ENCODE measurements at regions not wholly inside any gene's neighbourhood (a gene's known extent, or its start where the extent isn't known, plus 50 kb on each side); places are given as distances from the start of the nearest gene placed in this dataset.

DNA sequence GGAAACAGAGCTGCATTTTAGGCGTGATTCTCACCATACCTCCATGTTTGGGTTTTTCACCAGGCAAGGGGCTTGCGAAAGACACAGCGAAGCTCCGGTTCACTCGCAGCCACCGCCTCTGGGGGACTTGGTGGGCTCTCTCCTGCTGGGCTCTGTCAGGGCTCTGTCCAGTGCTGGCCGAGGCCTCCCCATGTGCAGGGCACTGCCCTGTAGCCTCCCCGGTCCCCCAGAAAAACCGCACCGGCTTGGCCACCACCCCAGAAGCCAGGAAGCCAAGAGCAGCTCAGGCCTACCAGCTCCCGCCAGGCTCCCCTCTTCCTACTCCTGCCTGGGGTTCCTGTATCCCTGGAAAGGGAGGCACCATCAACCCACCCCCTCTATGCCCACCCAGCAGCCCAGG lies 151.5 kb downstream of the CTTN start:
- no peak overlapping the region for H2AFZ ChIP-seq (ENCODE audit: low read length)
- no peak overlapping the region for H4K5ac ChIP-seq (ENCODE audit: insufficient read length, low read depth, low read length)
- H3K23me2 ChIP-seq (ENCODE audit: insufficient read length, low read depth, low read length, poor library complexity, severe bottlenecking), result no peaks in the 10 kb centered on the region
- no peak overlapping the region for H3K14ac ChIP-seq (ENCODE audit: insufficient read depth, low read length)
- H4K20me1 ChIP-seq (ENCODE audit: control insufficient read depth, insufficient read depth, insufficient read length), result no peaks in the 10 kb centered on the region
- H3K79me1 ChIP-seq (ENCODE audit: insufficient read depth, low read depth, low read length, poor library complexity, severe bottlenecking), result no peaks in the 10 kb centered on the region
- no peak overlapping the region for H3K18ac ChIP-seq (ENCODE audit: insufficient read length, low read depth, low read length)
- no CpG with 5 or more reads among the region's 11 CpGs for WGBS (ENCODE audit: extremely low coverage, insufficient read length, low lambda C conversion rate)
- no peak overlapping the region for H3K27ac ChIP-seq (ENCODE audit: insufficient read length, low read depth, low read length)
- no peaks in the 10 kb centered on the region for H3K27me3 ChIP-seq (ENCODE audit: insufficient read depth, low read length)
- H3K4me2 ChIP-seq (ENCODE audit: insufficient read depth, insufficient read length, low read length), result no peak overlapping the region
- Mint-ChIP-seq H3K36me3 (ENCODE audit: insufficient read depth in 1 of 3, low read depth in 3 of 3) (no peaks in the 10 kb centered on the region), H3K4me3 (no peak overlapping the region), H3K27ac (peak overlapping the region in 1 of 3 experiments; percentile 32; a peak in 1 of 7 replicates), H3K27me3 (ENCODE audit: low read depth) (no peaks in the 10 kb centered on the region), H3K4me1 (peaks cover 40% of the 10 kb centered on the region in 2 experiments), H3K9me3 (no peaks in the 10 kb centered on the region)
- no peak overlapping the region for H3K9ac ChIP-seq (ENCODE audit: extremely low read depth, insufficient read length, low read length)
- H3K23ac ChIP-seq (ENCODE audit: insufficient read length, low read depth, low read length), result no peak overlapping the region
- H3K79me2 ChIP-seq (ENCODE audit: insufficient read depth, low read length), result 0 out of 2 replicates have a peak, but pooled peaks cover 2% of the 10 kb centered on the region
- no peak overlapping the region for H3K4ac ChIP-seq (ENCODE audit: low read depth, low read length)
- TF ChIP-seq, protein P1, sequence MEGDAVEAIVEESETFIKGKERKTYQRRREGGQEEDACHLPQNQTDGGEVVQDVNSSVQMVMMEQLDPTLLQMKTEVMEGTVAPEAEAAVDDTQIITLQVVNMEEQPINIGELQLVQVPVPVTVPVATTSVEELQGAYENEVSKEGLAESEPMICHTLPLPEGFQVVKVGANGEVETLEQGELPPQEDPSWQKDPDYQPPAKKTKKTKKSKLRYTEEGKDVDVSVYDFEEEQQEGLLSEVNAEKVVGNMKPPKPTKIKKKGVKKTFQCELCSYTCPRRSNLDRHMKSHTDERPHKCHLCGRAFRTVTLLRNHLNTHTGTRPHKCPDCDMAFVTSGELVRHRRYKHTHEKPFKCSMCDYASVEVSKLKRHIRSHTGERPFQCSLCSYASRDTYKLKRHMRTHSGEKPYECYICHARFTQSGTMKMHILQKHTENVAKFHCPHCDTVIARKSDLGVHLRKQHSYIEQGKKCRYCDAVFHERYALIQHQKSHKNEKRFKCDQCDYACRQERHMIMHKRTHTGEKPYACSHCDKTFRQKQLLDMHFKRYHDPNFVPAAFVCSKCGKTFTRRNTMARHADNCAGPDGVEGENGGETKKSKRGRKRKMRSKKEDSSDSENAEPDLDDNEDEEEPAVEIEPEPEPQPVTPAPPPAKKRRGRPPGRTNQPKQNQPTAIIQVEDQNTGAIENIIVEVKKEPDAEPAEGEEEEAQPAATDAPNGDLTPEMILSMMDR (conservative IDR thresholded peaks at IDR 0.05), result no peak
- no peak overlapping the region for H3T11ph ChIP-seq (ENCODE audit: low read length)
- peaks cover 15% of the 10 kb centered on the region; the same call in 1 of the 2 replicates for H3K4me1 ChIP-seq (ENCODE audit: insufficient read depth, low read length)
- no peak overlapping the region for H2BK15ac ChIP-seq (ENCODE audit: low read depth, low read length)
- H3K9me3 ChIP-seq (ENCODE audit: control insufficient read depth, low read depth, low read length), result no peaks in the 10 kb centered on the region
- no peak overlapping the region for H4K8ac ChIP-seq (replicated peaks; ENCODE audit: insufficient read length, low read depth, low read length)
- H2BK12ac ChIP-seq (ENCODE audit: insufficient read length, low read depth, low read length), result no peak overlapping the region
- H2BK5ac ChIP-seq (ENCODE audit: insufficient read length, low read length), result no peak overlapping the region
- H2BK120ac ChIP-seq (ENCODE audit: low read depth, low read length, poor library complexity, severe bottlenecking), result no peak overlapping the region
- no peak for DNase-seq
- H2AK5ac ChIP-seq (ENCODE audit: insufficient read length, low read length), result no peak overlapping the region
- no peak overlapping the region for H3K56ac ChIP-seq (ENCODE audit: insufficient read length, low read depth, low read length)
- no peak overlapping the region for H4K91ac ChIP-seq (ENCODE audit: insufficient read length, low read depth, low read length)
- H2BK20ac ChIP-seq (ENCODE audit: low read depth, low read length, poor library complexity, severe bottlenecking), result no peak overlapping the region
